Frontal cortex (tissue), 3 donors: ENCODE measurements at regions not wholly inside any gene's neighbourhood (a gene's known extent, or its start where the extent isn't known, plus 50 kb on each side); places are given as distances from the start of the nearest gene placed in this dataset.
"Not testable (repeated sequence)": the region's sequence is repeated elsewhere in the genome, so short reads cannot be mapped to it uniquely, and the experiment has no call there.

ENCODE experiments used
- DNase-seq, 2 donors: peaks; one replicate each; pipeline ENCODE4 v3.0.0; 2012; ENCODE audit warnings: low spot score in 2 of 2
- FAIRE-seq: peaks from 2 replicates; lab custom pipeline; 2012; peaks lifted over from hg19 to GRCh38; lab: Jason Lieb, UNC
- donor health status: control.
- donor health status: control.
- donor health status: control.

DNA sequence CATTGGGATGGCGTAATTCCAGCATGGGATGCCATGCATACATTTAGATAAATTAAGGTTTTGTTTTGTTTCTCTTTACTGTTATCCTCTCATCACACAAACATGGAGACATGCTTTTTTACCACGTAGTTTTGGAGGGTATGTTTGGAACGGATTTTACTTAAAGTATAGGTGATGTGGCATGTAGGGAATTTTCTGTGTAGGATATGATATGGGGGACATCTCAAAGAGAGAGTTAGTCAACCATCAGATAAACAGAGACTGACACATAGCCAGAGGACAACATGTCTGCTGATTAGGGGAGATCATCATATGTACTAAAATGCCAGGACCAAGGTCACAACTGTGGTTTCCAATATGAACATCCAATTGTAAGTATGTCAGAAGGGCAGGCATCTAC lies 503.9 kb downstream of the HAPSTR1 start:
- DNase-seq, result no peak
- no peak for FAIRE-seq

- FAIRE-seq (no peak), DNase-seq (no peak)
These were observed 505.3 kb downstream of the HAPSTR1 start for GRCh38 chr16:9596788-9597187.

DNA sequence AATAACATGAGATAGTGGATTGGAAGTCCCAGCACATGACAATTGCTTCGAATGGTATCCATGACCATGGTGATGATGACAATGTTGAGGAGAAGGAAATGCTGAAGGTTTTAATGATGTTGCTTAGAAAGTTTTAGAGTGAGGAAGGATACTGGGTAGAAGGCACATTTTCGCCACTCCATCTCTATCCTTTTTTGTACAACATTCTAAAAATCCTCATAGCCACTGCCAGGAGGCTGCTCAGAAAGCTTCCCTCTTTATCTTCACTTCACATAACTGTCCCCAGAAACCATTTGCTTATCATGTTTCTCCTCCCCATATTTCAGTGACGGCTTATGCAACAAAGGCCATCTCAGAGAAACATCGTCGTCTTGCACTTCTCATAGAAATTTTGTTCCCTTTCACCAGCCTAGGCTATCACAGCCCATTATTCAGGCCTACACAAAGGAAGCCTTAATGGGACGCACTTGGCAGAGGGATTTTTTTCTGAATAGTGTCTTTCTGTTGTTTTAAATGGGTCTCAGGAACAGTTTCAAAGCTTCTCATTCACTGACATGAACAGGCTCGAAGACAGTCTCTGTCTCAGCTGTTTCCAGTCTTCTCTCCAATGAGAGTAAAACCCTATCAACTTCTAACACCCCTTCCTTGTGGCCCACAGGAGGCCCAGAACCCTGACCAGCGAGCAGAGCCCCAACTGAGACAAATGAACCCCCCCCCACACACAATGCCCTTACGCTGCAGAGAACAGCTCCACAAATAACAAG lies 506.7 kb downstream of the HAPSTR1 start:
- FAIRE-seq, result peak; percentile 91

DNA sequence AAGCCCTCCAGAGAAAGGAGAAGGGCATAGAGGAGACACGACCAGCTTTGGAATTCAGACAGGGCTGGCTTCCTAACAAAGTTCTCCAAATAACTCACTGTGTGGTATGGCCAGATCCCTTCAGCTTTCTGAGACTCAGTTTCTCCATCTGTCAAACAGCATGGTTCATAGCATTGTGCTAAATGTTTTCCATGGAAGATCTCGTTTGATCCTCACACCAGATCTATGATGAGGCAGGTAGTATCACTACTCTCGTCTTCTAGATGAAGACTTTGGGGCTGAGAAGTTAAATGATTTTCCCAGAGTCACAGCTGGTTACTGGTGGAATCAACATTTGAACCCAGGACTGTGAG lies 507.3 kb downstream of the HAPSTR1 start:
- FAIRE-seq, result no peak
- DNase-seq, result no peak

More for the DNA sequence above, 506.7 kb downstream of the HAPSTR1 start:
- DNase-seq, result peak in 1 of 2 donors; percentile 30

DNA sequence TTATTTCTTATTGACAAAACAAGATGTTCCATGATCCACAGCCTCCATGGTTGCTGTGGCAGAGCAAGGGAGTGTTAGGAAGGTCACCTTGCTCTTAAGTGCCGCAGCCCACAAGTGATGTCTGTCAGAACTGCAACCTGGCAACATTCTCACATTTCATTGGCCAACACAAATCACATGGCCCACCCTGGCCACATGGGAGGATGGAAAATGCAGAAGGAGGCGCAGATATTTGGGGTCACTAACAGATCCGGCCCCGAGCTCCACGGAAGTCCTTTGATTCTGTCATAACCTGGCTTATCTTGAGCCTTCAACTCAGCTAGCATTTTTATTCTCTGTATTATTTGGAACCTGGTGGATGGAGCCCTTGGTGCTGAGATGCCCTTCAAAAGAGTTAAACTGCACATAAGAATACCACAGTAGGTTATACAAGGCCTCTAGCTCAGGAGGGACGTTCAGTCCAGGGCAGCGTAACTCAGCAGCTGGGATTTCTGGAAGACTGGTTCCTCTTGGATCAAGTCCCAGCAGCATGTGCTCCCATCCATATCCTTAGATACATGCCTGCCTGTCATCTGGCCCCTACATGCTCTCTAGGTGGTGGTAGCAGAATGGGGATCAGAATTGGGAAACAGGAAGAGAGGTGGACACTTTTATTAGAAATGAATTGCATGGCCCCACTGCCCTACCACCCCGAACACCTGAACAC lies 508.1 kb downstream of the HAPSTR1 start:
- FAIRE-seq, result no peak
- DNase-seq, result no peak

DNA sequence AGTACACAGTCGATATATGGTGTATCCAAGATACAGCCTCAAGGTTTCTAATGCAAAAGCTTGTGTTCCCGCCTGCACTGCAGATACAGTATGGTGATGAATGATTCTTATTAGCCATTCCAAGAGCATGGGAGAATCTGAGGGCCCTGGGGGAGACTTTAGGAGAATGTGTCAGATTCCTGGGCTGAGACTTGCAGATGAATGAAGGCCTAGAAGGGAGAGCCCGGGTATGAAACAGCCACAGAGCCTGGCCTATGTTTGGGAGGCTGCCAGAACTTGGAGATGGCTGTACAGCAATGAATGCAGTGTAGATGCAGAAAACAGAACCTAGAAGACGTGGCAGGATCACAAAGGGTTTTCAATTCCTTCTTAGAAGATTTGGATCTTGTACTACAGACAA lies 510.7 kb downstream of the HAPSTR1 start:
- FAIRE-seq (no peak), DNase-seq (no peak)

GRCh38 chr16:9603316-9603715 lies 511.9 kb downstream of the HAPSTR1 start:
- DNase-seq (no peak), FAIRE-seq (no peak)

DNA sequence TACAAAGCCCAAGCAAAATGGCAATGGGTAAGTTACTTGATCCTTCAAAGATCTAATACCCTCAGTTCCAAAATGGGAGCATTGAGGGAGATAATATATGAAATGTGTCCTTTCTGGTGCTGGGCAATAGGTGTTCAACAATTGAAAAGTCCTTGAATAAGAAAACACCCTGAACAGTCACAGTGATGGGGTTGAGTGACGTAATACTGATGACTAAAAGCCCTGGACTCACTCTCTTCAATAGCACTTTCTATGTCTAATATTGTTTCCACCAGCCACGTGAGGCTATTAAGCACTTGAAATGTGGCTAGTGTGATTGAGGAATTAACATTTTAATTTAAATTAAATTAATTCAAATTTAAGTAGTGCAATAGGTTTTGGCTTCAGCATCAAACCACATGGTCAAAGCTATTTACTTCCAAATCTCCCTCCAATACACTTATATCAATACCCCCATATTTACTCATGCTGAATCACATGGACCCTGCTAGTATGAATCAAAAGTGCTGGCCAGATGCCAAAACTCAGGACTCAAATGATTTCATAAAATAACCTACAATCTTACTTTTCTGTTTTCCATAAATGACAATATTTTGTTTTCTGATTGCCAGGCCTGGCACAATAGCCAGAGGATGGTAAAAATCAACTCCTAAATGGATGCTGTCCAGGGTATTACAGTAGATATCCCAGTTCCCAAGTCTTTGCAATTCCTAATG lies 516.2 kb downstream of the HAPSTR1 start:
- FAIRE-seq (no peak), DNase-seq (no peak)

GRCh38 chr16:9610727-9611126 lies 519.3 kb downstream of the HAPSTR1 start:
- DNase-seq (no peak), FAIRE-seq (no peak)

DNA sequence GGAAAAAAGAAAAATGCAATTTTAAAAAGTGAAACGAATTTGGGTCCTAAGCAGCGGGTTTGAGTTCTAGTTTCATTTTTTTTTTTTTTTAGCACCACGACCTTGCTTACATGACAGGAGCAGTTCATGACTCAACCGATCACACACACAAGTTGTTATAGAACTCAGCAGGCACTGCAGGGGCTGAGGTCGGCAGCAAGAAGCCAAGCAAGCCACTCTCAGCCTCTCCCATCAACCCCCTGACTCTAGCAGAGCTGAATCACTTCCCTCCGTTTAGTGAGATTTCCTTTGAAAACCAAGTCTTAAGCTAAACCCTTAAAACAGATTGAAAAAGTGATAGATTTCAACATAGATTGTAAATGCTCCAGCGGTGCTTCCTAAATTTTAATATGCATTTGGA lies 520.8 kb downstream of the HAPSTR1 start:
- FAIRE-seq (no peak), DNase-seq (no peak)

GRCh38 chr16:9614389-9614788 lies 522.9 kb downstream of the HAPSTR1 start:
- no peak for DNase-seq
- FAIRE-seq, result no peak

DNA sequence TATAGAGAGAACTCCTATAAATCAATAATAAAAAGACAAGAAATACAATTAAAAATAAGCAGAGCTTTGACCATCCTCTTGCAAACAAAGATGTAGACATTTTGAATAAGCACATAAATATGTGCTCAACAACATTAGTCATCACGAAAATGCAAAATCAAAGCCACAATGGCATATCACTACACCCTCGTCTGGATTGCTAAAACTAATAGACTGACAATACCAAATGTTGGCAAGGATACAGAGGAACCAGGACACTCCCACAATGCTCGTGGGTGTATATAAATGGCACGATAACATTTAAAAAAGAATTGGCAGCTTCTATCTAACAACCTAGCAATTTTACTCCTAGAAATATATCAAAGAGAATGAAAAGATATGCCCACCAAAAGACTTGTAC lies 530.8 kb downstream of the HAPSTR1 start:
- DNase-seq, result no peak
- FAIRE-seq, result no peak

- FAIRE-seq, result no peak
- no peak for DNase-seq
These were observed 533.7 kb downstream of the HAPSTR1 start for GRCh38 chr16:9625122-9625521.

- DNase-seq (no peak), FAIRE-seq (no peak)
These were observed 536.0 kb downstream of the HAPSTR1 start for GRCh38 chr16:9627427-9627826.

GRCh38 chr16:9630119-9630518 lies 538.7 kb downstream of the HAPSTR1 start:
- no peak for FAIRE-seq
- DNase-seq, result no peak

DNA sequence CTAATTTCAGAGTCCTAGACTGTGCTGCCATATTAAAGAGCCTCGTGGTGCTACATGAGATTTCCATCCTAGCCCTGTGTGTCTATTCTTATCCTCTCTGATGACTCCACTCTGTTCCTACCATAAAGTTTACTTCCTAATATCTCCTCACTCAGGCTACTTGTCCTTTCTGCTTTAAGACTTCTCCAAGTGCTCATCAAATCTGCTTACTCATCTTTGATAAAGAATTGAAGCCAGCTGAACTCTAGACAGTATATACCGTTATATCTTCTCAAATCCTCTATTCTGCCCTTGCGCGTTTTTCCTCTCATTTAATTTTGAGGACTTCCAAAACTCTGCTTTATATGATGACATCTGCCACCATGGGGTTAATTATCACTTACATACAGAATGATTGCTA lies 539.5 kb downstream of the HAPSTR1 start:
- FAIRE-seq, result no peak

GRCh38 chr16:9633844-9634243 lies 542.4 kb downstream of the HAPSTR1 start:
- FAIRE-seq, result no peak

More for the DNA sequence above, 539.5 kb downstream of the HAPSTR1 start:
- DNase-seq, result no peak

DNA sequence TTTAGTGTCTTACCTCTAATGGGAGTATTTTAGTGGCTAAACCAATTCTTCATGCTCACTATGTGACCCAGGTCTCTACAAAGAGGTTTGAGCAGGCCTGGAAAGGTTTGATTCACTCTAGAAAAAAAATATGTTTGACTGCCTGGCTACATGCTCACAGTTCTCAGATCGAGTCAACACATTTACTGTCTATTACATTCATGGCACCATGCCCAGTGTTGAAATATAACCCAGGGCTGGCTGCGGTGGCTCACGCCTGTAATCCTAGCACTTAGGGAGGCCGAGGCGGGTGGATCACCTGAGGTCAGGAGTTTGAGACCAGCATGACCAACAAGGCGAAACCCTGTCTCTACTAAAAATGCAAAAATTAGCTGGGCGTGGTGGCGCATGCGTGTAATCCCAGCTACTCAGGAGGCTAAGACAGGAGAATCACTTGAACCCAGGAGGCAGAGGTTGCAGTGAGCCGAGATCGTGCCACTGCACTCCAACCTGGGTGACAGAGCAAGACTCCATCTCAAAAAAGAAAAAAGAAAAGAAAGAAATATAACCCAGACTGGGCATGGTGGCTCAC lies 543.8 kb downstream of the HAPSTR1 start:
- FAIRE-seq, DNase-seq: not testable (repeated sequence)

More at GRCh38 chr16:9633844-9634243, 542.4 kb downstream of the HAPSTR1 start:
- DNase-seq, result no peak

DNA sequence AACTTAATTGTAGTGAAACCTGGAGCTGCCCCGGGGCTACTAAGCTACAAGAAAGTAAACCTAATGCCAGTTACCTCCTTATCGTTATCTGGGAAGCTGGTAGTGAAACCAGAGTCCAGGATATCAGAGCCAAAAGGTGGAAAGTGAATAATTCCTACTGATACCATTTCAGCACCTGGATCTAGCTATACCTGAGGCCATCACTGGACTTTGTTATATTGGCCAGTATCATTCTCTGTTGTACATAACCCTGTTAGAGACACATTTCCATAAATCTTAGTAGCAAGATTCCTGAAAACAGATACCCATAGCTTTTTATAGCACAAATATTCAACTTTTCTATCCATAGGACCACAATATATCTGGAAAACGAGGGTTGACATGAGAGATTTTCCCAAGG lies 538.0 kb downstream of the GRIN2A start:
- DNase-seq, result no peak
- FAIRE-seq, result no peak

DNA sequence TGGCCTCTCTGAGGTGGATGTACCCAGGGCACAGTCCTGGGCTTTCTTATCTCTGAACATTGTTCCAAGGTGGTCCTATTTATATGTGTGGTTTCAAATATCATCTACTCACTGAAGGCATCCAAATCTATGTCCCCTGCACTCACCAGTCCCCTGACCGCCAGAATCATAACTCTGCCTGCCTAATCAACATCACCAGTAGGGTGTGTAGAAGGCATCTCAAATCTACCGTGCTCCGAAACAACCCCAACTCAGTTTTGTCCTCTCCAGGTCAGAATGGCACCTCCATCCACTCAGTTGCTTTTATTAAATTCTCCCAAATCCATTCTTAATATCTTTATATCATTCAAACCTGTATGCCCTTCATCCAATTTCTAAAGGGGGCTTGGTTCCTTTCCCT lies 536.3 kb downstream of the GRIN2A start:
- no peak for FAIRE-seq
- DNase-seq, result no peak
